TTC549 (cell line): ENCODE measurements at regions not wholly inside any gene's neighbourhood (a gene's known extent, or its start where the extent isn't known, plus 50 kb on each side); places are given as distances from the start of the nearest gene placed in this dataset.
"Not testable (repeated sequence)": the region's sequence is repeated elsewhere in the genome, so short reads cannot be mapped to it uniquely, and the experiment has no call there.

Source experiments
- FAIRE-seq: peaks from 2 replicates; lab custom pipeline; 2012; peaks lifted over from hg19 to GRCh38; lab: Jason Lieb, UNC

- no peak for FAIRE-seq
Measured at GRCh38 chr16:65254144-65254543, 132.3 kb upstream of the CDH11 start.

DNA sequence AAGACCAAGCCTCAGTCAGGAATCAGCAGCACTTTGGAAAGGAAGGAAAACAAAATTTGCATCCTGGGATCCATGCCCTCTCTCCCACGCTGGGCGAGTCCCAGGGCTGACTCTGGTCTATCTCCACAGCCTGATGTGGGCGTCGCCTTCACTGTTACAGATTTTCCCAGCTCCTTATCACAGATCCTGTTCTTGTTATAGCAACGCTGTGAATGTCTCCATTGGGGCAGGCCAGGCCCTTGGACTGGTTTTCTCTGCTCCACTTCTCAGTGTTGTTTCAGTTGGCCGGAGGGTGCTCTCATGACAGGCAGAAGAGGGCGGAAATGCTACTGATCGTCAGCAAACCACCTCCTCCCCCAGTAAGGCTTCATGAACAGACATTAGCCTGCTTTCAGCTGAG lies 127.9 kb upstream of the CDH11 start:
- FAIRE-seq = no peak

DNA sequence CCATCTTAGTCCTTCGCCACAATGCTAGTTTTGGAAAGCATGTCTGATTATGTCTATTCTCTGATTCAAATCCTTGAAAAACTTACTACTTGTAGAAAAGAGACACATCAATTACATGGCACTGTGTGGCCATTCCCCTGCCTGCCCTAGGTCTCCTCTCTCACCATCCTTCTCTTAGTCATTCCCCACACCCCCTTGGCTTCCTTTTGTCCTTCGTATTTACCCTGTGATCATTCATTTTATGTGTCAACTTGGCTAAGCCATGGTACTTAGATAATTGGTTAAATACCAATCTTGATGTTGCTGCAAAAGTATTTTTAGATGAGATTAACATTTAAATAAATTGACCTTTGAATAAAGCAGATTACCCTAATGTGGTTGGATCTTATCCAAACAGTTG lies 122.9 kb upstream of the CDH11 start:
- no peak for FAIRE-seq

DNA sequence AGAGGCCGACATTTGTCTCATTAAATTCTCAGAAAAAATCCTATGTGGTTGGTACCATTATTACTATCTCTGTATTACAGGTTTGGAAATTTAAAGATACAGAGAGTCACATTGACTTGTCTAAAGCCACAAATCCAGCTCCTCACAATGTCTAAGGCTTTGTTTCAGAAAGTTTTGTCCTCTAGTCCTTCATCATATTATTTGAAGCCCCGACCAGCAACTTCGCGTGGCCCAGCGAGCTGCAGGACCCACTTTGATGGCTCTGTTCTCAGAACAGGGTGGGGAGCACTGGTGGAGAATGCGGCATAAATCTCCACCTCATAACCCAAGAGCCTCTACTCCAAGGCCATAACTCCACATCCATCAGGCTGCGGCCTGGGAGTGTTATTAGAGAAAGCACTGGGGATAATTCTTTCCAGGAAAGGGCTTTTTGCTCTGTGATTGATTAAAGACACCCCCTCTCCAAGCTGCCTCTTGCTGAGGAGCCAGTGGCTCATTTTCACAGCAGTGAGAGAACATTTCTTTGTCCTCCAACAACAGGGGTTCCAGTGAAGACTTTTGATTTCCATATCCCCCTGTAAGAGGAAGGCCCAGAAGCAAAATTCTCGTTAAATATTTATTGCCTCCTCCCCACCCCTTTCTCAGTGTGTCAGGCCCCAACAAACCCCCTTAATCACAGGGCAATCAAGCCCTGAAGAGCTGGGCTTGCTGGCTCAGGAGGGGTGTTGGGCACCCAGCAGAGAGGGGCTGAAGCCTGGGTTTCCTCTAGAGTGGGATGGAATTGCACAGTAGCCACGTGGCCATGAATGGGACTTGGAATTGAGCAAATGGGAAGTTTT lies 113.7 kb upstream of the CDH11 start:
- no peak for FAIRE-seq

DNA sequence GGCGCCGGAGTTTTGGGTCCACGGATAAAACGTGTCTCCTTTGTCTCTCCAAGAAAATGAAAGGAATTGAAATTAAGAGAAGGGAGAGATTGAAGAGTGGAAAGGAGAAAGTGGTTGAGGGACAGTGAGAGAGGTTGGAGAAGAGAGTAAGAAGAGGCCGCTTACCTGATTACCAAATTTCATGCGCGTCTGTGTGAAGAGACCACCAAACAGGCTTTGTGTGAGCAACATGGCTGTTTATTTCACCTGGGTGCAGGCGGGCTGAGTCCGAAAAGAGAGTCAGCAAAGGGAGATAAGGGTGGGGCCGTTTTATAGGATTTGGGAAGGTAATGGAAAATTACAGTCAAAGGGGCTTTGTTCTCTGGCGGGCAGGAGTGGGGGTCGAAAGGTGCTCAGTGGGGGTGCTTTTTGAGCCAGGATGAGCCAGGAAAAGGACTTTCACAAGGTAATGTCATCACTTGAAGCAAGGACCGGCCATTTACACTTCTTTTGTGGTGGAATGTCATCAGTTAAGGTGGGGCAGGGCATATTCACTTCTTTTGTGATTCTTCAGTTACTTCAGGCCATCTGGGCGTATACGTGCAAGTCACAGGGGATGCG lies 113.0 kb upstream of the CDH11 start:
- not testable (repeated sequence) for FAIRE-seq

DNA sequence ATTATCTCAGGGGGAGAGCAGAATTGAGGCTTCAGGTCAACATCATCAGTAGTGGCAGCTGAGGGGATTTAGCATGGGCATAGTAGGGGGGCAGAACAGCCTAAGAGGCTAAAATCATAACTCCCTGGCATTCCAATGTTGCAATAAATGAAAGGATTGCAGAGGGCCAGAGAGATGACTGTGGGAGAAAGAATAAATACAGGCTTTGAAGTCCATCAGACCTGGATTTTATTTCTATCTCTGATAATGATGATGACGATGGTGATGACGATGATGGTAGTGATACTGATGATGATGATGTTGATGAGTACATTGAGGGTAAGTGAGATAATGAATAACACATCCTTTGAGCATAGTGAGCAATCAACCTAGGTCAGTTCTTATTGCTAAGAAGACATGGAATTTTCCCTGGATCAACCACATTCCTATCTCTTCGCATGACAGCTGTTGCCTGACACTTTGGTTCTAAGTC lies 107.4 kb upstream of the CDH11 start:
- no peak for FAIRE-seq

DNA sequence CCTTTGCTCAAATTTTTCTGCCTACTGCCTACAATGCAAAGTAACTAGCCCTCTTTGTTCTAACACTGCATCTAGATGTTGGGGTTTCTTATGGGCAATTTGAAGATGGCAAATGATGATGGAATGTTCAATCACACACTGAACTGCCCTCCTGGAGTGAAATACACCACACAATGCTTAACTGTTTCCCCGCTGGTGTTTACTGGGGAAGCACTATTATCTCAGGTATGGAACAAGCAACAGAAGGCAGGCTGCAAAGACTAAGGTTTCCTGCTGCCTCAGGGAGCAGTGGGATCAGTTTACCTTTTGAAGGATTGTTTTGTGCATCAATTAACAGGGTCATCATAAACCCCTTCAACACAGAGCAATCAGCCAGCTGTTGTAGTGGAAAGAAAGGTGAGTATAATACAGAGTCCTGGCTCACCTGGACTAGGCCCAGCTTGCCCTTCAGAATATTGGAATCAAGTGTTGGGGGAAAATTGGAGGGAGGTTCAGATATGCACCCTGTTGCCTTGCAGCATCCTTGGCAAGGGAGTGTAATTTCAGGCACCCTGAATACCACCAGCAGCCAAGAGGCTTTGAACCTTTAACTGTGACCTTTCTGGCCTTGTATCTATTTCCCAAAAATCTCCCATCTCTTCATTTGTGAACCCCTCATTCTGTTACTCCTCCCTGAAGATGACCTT lies 105.4 kb upstream of the CDH11 start:
- no peak for FAIRE-seq

- no peak for FAIRE-seq
Measured at GRCh38 chr16:65226077-65226476, 104.2 kb upstream of the CDH11 start.

GRCh38 chr16:65225488-65225887 lies 103.6 kb upstream of the CDH11 start:
- FAIRE-seq = no peak

DNA sequence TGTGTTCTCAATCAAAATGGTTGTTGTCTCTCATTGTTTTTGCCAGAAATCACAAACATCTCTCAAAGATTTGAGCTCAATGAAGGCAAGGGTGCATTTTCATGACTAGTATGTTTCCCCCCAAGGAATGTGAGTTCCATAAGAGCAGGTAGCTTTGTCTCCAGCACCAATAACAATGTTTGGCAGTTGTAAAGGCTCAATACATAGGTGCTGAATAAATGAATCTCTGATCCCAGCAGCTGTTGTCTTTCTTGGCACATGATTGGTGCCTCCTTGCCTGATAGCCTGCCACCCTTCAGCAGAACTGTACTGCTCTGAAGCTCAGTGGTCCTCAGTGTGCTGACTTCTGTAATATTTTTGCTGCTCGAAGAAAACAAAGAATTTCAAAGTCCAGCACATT lies 103.1 kb upstream of the CDH11 start:
- no peak for FAIRE-seq

DNA sequence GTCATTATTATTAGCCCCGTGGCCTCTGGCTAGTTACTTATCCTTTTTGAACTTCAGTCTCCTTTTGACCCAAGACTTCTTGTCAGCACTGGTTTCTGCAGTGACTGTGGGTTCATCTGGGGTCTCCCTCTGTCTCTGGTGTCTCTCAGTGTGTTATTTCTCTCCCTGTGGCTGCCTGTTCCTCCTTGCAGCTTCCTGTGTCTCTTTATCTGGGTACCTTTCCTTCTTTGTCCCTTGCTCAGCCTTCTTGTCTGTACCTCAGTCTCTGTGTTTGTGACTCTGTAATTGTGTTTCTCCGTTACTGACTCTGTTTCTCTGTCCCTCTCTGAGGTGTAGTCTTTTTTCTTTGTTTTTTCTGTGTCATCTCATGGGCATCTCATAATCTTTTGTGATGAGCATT lies 102.6 kb upstream of the CDH11 start:
- no peak for FAIRE-seq

- no peak for FAIRE-seq
Measured at GRCh38 chr16:65223335-65223734, 101.5 kb upstream of the CDH11 start.

GRCh38 chr16:65222536-65222935 lies 100.7 kb upstream of the CDH11 start:
- FAIRE-seq = no peak

DNA sequence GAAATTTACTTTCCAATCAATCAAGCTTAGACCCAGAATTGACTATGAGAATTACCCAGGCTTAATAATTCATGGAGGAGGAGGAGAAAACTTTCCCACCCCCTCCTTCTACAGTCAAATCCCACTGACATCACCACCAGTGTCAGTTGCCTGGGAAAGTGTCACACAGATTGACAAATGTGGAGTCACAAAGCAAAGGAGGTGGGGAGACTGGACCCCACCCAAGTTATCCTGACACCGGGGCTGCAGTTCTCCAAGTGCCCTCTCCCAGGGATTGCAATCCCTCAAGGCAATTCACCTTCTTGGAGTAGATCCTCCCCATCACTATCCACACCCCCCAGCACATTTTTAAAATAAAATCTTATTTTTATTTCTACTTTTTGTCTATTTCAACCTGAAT lies 100.2 kb upstream of the CDH11 start:
- FAIRE-seq = no peak

DNA sequence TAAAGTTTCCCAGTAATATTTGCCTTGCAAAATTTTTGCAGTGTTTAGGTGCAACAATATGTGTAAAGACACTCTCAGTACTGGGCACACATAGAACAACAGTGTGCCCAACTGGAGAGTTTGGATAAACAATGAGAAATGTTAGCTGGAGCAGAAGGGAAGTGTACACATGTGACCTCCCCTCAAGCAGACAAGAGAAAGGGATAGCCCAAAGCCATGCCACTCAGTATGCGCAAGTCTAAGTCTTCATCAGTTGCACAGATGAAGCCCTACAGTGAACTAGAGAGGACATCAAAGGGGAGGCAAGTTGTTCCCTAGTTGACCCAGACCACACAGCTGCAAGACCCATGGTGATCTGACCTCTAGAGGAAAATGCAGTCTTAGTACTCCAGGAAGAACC lies 97.9 kb upstream of the CDH11 start:
- no peak for FAIRE-seq

DNA sequence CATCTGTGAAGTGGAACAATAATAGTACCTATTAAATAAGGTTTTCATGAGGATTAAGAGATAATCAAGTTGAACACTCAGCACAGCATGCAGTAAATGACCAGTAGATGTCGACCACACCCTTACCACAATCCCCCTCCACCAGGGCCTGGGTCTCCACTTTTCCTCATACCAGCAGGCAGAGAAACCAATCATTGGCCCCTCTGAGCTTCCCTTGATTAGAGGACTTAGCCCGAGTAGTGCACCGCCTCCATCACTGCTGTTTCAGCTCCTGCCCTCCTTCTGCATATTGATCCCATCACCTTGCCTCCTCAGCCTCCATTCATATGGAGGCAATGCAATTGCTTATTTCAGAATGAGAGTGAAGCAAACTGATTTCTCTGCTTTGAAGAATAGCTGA lies 96.5 kb upstream of the CDH11 start:
- no peak for FAIRE-seq

DNA sequence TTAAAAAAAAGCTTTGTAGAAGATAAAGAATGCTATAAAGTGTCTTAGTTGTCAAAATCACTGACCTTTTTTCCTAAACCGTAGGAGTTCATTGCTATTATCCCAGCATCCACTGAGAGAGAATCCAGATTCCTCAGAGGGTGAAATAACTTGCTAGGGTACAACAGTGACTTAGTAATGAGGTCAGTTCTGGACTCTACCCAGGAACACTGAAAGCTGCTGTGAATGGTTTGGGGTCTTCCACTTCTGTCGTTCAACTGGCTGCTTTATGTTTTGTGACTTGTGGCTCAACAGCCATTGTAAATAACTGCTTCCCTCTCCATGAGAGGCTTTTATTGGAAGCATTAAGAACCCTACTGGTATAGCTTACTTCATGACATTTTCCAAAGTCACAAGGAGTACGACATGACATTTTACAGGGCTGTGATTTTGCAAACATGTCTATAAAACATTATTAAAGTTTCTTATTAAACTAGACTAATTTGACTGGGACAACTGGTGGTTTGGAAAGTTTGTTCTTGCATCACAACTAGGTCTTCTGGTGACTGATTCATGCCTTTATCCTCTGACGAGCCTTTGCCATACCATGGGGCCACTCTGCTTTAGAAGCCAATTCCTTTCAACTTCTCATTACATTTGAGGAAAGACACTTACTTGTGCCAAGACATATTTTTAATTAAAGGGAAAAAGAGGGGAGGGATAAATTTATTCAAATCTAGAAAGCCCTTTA lies 92.2 kb upstream of the CDH11 start:
- no peak for FAIRE-seq

DNA sequence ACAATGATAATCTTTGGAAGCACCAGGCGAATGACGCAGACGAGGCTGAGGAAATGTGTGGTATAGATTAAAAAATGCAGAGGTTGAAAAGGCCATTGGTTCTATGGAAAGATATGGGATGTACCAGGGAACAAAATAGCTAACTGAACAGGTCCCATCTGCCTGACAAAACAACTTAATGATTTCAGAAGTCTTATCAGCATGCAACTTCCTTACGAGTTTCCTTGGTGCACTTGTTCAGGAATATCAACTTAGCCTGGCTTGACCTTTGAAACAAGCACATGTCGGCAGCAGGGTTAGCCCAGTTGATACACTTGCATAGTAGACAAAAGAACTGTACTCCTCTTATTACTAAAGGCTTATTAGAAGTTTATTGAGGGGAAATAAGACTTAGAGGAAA lies 90.9 kb upstream of the CDH11 start:
- no peak for FAIRE-seq

DNA sequence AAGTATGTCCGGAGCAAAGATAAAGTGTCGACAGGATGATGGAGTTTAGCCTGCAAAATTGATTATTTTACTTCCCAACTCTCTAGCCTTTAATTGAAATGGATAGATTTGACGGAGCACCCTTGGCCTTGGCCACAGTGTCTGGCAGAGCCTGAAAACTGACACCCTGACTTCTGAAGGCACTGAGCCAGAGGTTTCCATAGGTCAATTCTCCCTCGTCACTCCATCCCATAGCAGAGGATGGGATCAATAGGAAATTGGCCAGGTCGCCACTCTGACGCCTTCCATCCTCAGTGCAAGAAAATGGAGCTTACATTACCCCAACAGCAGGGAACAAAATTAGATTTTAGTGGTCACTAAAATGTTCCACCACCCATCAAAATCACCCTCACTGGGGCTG lies 90.4 kb upstream of the CDH11 start:
- no peak for FAIRE-seq

- no peak for FAIRE-seq
Measured at GRCh38 chr16:65202461-65202860, 80.6 kb upstream of the CDH11 start.

- FAIRE-seq = no peak
Measured at GRCh38 chr16:65201511-65201910, 79.6 kb upstream of the CDH11 start.

GRCh38 chr16:65200857-65201256 lies 79.0 kb upstream of the CDH11 start:
- FAIRE-seq = no peak
